HEK293T (cell line): ENCODE measurements at regions not wholly inside any gene's neighbourhood (a gene's known extent, or its start where the extent isn't known, plus 50 kb on each side); places are given as distances from the start of the nearest gene placed in this dataset.
"Not testable (repeated sequence)": the region's sequence is repeated elsewhere in the genome, so short reads cannot be mapped to it uniquely, and the experiment has no call there.

Experiments used
- CTCF ChIA-PET: fragments of 350-600 bp; formaldehyde crosslinking; extraction: SDS; loops from one replicate; lab custom pipeline; 2021; ENCODE audit warnings: antibody characterized with exemption, inconsistent platforms; lab: Yijun Ruan, JAX
- POLR2A ChIA-PET: fragments of 350-600 bp; formaldehyde crosslinking; extraction: SDS; loops from one replicate; lab custom pipeline; 2020; ENCODE audit warnings: antibody characterized with exemption, inconsistent platforms; lab: Yijun Ruan, JAX
- DNase-seq: peaks from one replicate; pipeline ENCODE4 v3.0.0; 2012; ENCODE audit warnings: mixed read lengths; ENCODE audit errors: extremely low spot score
- ARNT ChIP-seq: fragments of 450-650 bp; IDR thresholded peaks from 2 replicates; pipeline ENCODE4 v1.6.1; 2017; ENCODE audit warnings: mild to moderate bottlenecking
- BHLHE40 ChIP-seq: fragments of 450-650 bp; IDR thresholded peaks from 2 replicates; pipeline ENCODE4 v1.6.1; 2016; ENCODE audit warnings: mild to moderate bottlenecking, moderate library complexity, borderline replicate concordance
- CTBP1 ChIP-seq: fragments of 450-650 bp; IDR thresholded peaks from 2 replicates; pipeline ENCODE4 v1.6.1; 2016; ENCODE audit warnings: borderline replicate concordance
- ELF4 ChIP-seq: fragments of 450-650 bp; IDR thresholded peaks from 2 replicates; pipeline ENCODE4 v1.6.1; 2017; ENCODE audit warnings: antibody characterized with exemption
- FOXA1 ChIP-seq: fragments of 450-650 bp; IDR thresholded peaks from 2 replicates; pipeline ENCODE4 v1.6.1; 2016; ENCODE audit warnings: mild to moderate bottlenecking
- FOXK2 ChIP-seq: fragments of 450-650 bp; IDR thresholded peaks from 2 replicates; pipeline ENCODE4 v1.6.1; 2016; ENCODE audit warnings: mild to moderate bottlenecking
- FOXM1 ChIP-seq: fragments of 450-650 bp; IDR thresholded peaks from 2 replicates; pipeline ENCODE4 v1.6.1; 2017; ENCODE audit warnings: mild to moderate bottlenecking, borderline replicate concordance
- HDGF ChIP-seq: fragments of 450-650 bp; IDR thresholded peaks from 2 replicates; pipeline ENCODE4 v1.6.1; 2017; ENCODE audit warnings: antibody characterized with exemption, borderline replicate concordance
- L3MBTL2 ChIP-seq: fragments of 450-650 bp; conservative IDR thresholded peaks from 2 replicates; pipeline ENCODE4 v1.6.1; 2016; ENCODE audit warnings: mild to moderate bottlenecking
- LEF1 ChIP-seq: fragments of 450-650 bp; IDR thresholded peaks from 2 replicates; pipeline ENCODE4 v1.6.1; 2017; ENCODE audit warnings: mild to moderate bottlenecking, borderline replicate concordance
- NFRKB ChIP-seq: fragments of 450-650 bp; IDR thresholded peaks from 2 replicates; pipeline ENCODE4 v1.6.1; 2016; ENCODE audit warnings: mild to moderate bottlenecking, moderate library complexity
- PKNOX1 ChIP-seq: fragments of 450-650 bp; IDR thresholded peaks from 2 replicates; pipeline ENCODE4 v1.6.1; 2016
- SP1 ChIP-seq: fragments of 450-650 bp; IDR thresholded peaks from 2 replicates; pipeline ENCODE4 v1.6.1; 2017
- SUZ12 ChIP-seq: fragments of 450-650 bp; IDR thresholded peaks from 2 replicates; pipeline ENCODE4 v1.6.1; 2016; ENCODE audit warnings: mild to moderate bottlenecking
- TARDBP ChIP-seq: fragments of 450-650 bp; IDR thresholded peaks from 2 replicates; pipeline ENCODE4 v1.6.1; 2016
- ZNF384 ChIP-seq: fragments of 450-650 bp; IDR thresholded peaks from 2 replicates; pipeline ENCODE4 v1.6.1; 2016

- ChIA-PET POLR2A (no interaction called here), CTCF (no interaction called here)
- DNase-seq, result no peak
- TF ChIP-seq PKNOX1 (no peak), BHLHE40 (no peak), SUZ12 (no peak), SP1 (no peak)
Observed at GRCh38 chr15:62277816-62278394, 112.8 kb upstream of the C2CD4B start.

GRCh38 chr15:62278534-62278933 lies 113.4 kb upstream of the C2CD4B start:
- TF ChIP-seq ZNF384 (no peak), LEF1 (no peak), FOXA1 (no peak), FOXK2 (no peak), SUZ12 (no peak), PKNOX1 (no peak), ARNT (no peak), HDGF (no peak), FOXM1 (no peak), ELF4 (no peak), SP1 (no peak), BHLHE40 (no peak), TARDBP (no peak), L3MBTL2 (no peak), NFRKB (no peak)
- no peak for DNase-seq
- ChIA-PET CTCF (no interaction called here), POLR2A (no interaction called here)

GRCh38 chr15:62279041-62279440 lies 114.0 kb upstream of the C2CD4B start:
- DNase-seq, result no peak
- TF ChIP-seq CTBP1 (no peak), ARNT (no peak), FOXA1 (no peak), ZNF384 (no peak), SUZ12 (no peak), L3MBTL2 (no peak)
- POLR2A ChIA-PET, result no interaction called here
- CTCF ChIA-PET, result no interaction called here

- DNase-seq, result no peak
- CTCF ChIA-PET, result no interaction called here
- POLR2A ChIA-PET, result no interaction called here
- TF ChIP-seq ZNF384, result no peak
- no peak for TF ChIP-seq LEF1
- no peak for TF ChIP-seq FOXM1
- no peak for TF ChIP-seq NFRKB
- TF ChIP-seq ELF4, result no peak
- no peak for TF ChIP-seq CTBP1
- TF ChIP-seq TARDBP, result no peak
- TF ChIP-seq PKNOX1, result no peak
- TF ChIP-seq FOXK2, result no peak
- TF ChIP-seq BHLHE40, result no peak
- TF ChIP-seq L3MBTL2, result no peak
- TF ChIP-seq FOXA1, result no peak
- TF ChIP-seq SP1, result no peak
- TF ChIP-seq HDGF, result no peak
- no peak for TF ChIP-seq ARNT
- no peak for TF ChIP-seq SUZ12
Observed at GRCh38 chr15:62280625-62281024, 115.5 kb upstream of the C2CD4B start.

- DNase-seq, POLR2A ChIA-PET, CTCF ChIA-PET: not testable (repeated sequence)
Observed at GRCh38 chr15:62281801-62282200, 116.7 kb upstream of the C2CD4B start.

GRCh38 chr15:62287066-62287857 lies 122.2 kb upstream of the C2CD4B start:
- ChIA-PET POLR2A (no interaction called here), CTCF (no interaction called here)

More at GRCh38 chr15:62287066-62287857, 122.2 kb upstream of the C2CD4B start:
- DNase-seq, result no peak
- TF ChIP-seq ELF4 (no peak), SUZ12 (no peak), L3MBTL2 (no peak), FOXK2 (no peak), FOXM1 (no peak), PKNOX1 (no peak), HDGF (no peak), FOXA1 (no peak), CTBP1 (no peak), BHLHE40 (no peak), TARDBP (no peak), SP1 (no peak), NFRKB (no peak), LEF1 (no peak), ZNF384 (no peak)
